Uterus (tissue), 3 donors: ENCODE measurements at regions not wholly inside any gene's neighbourhood (a gene's known extent, or its start where the extent isn't known, plus 50 kb on each side); places are given as distances from the start of the nearest gene placed in this dataset.

ENCODE experiments used
- DNase-seq, 2 donors: peaks; one replicate each; pipeline ENCODE4 v3.0.0-alpha.2; 2019 to 2020
- H3K27ac ChIP-seq, 2 donors: fragments of 200-600 bp; sonication (generic); 1 replicate in 1 of 2; 2 replicates in 1 of 2; pipeline ENCODE4 v1.5.1; 2016 to 2018
- H3K27me3 ChIP-seq, 2 donors: fragments of 200-600 bp; sonication (generic); one replicate each; pipeline ENCODE4 v1.5.1; 2018 to 2019; ENCODE audit warnings: control low read depth in 1 of 2
- H3K36me3 ChIP-seq, 2 donors: fragments of 200-600 bp; sonication (generic); one replicate each; pipeline ENCODE4 v1.5.1; 2019; ENCODE audit warnings: control low read depth in 1 of 2
- H3K4me1 ChIP-seq, 2 donors: fragments of 200-600 bp; sonication (generic); one replicate each; pipeline ENCODE4 v1.5.1; 2018 to 2019; ENCODE audit warnings: control low read depth in 1 of 2
- H3K4me3 ChIP-seq, 2 donors: fragments of 200-600 bp; sonication (generic); 1 replicate in 1 of 2; 2 replicates in 1 of 2; pipeline ENCODE4 v1.5.1; 2018 to 2019; ENCODE audit warnings: mild to moderate bottlenecking in 1 of 2
- H3K9me3 ChIP-seq, 2 donors: fragments of 200-600 bp; sonication (generic); one replicate each; pipeline ENCODE4 v1.5.1; 2019; ENCODE audit warnings: control low read depth in 1 of 2
- CTCF ChIP-seq, 4 experiments: fragments of 200-600 bp in 2 of 4; fragments of 450-650 bp in 2 of 4; sonication (generic) in 2 of 4; IDR thresholded peaks; one replicate each; pipeline ENCODE4 v1.5.1; 2016 to 2019; ENCODE audit warnings: antibody characterized with exemption in 4 of 4, mild to moderate bottlenecking in 2 of 4, moderate library complexity in 1 of 4
- POLR2A ChIP-seq, 2 donors: fragments of 450-650 bp; IDR thresholded peaks; one replicate each; pipeline ENCODE4 v1.6.1; 2016; ENCODE audit warnings: antibody characterized with exemption in 2 of 2, mild to moderate bottlenecking in 1 of 2, moderate library complexity in 1 of 2
- intact Hi-C: fragments of 100-400 bp; cut with DNase I; formaldehyde crosslinking; loops from one replicate; pipeline ENCODE4 v1.15.1; 2023; ENCODE audit warnings: low total_unique reads
- donor health status: DM: yes; HTN: yes; CAD: no.

DNA sequence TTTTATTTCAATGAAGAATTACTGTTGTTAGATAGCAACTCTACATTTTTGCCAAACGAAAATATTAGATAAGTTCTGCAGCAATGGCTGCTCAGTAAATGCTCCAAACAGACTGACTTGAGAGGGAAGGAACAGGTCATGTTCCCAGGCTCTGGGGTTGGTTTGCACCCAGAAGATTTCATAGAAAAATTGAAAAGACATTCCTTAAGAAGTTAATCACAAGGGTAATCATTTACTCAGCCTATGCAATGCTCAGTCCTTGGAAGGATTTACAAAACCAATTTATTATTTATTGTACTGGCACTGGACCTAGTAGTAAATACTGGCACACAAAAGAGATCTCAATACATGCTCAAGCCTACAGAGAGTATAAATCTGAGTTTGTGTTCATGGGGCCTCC, 179.1 kb upstream of the MTNR1B start:
- no peaks in the 10 kb centered on the region for H3K27me3 ChIP-seq
- no peak overlapping the region for H3K27ac ChIP-seq
- H3K9me3 ChIP-seq = no peaks in the 10 kb centered on the region
- no peak for TF ChIP-seq CTCF (IDR thresholded peaks at IDR 0.05)
- intact Hi-C loops = no loop called here
- H3K36me3 ChIP-seq = no peaks in the 10 kb centered on the region
- H3K4me3 ChIP-seq = no peak overlapping the region
- no peak for DNase-seq
- no peaks in the 10 kb centered on the region for H3K4me1 ChIP-seq

DNA sequence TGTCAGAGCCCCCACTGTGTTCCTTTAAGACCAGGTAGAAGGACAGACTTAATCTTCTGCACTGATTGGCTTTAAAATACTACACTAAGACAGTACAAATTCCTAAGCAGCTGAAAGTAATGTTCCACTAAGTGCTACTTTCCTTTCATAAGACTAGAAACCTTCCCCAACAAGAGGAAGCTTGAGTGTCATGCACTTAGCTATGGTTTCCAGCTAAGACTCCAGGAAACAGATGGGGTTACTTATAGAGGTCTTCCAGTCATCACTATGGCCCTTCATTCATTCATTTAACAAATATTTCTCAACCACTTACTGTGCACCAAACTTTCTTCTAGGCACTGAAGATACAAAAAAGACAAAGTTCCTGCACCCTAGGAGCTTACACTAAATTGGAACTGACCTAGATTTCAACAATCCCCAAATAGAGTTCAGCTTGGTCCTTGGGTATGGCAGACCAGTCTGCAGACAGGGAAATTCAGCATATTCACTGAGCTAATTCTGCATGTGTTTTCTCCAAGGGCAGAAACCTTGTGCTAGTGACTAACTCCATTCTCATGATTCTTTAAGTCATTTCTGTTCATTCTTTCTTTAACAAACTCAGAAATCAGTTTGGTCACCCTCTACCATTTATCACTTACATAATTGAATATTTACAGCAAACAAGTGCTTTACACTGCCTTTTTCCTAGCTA, 178.4 kb upstream of the MTNR1B start:
- no peaks in the 10 kb centered on the region for H3K36me3 ChIP-seq
- no peak overlapping the region for H3K27ac ChIP-seq
- intact Hi-C loops = no loop called here
- no peak for DNase-seq
- H3K27me3 ChIP-seq = no peaks in the 10 kb centered on the region
- TF ChIP-seq CTCF (IDR thresholded peaks at IDR 0.05) (no peak), POLR2A (IDR thresholded peaks at IDR 0.05) (no peak)
- H3K4me1 ChIP-seq = no peaks in the 10 kb centered on the region
- no peaks in the 10 kb centered on the region for H3K9me3 ChIP-seq
- H3K4me3 ChIP-seq = no peak overlapping the region

DNA sequence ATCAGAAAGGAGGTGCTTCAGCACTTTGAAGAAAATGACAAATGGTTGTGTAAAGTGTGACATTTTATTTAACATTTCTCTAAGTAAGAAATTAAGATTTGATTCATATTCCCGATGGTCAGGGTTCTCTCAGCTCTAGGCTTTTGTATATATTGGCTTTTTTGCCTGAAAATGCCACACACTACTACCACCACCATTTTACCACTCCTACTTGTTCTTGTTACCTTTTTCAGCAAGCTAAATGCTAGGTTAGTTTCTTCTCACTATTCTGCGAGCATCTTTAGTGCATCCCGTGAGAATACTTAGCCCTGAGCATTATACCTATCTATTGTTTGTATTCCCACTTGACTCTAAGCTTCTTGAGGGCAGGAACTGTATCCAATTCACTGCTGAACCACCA, 177.6 kb upstream of the MTNR1B start:
- H3K4me3 ChIP-seq = no peak overlapping the region
- no peak overlapping the region for H3K27ac ChIP-seq
- H3K4me1 ChIP-seq = no peaks in the 10 kb centered on the region
- no peak for DNase-seq
- no peaks in the 10 kb centered on the region for H3K9me3 ChIP-seq
- TF ChIP-seq POLR2A (IDR thresholded peaks at IDR 0.05) = no peak
- TF ChIP-seq CTCF (IDR thresholded peaks at IDR 0.05) = no peak
- intact Hi-C loops = no loop called here
- H3K36me3 ChIP-seq = no peaks in the 10 kb centered on the region
- no peaks in the 10 kb centered on the region for H3K27me3 ChIP-seq

DNA sequence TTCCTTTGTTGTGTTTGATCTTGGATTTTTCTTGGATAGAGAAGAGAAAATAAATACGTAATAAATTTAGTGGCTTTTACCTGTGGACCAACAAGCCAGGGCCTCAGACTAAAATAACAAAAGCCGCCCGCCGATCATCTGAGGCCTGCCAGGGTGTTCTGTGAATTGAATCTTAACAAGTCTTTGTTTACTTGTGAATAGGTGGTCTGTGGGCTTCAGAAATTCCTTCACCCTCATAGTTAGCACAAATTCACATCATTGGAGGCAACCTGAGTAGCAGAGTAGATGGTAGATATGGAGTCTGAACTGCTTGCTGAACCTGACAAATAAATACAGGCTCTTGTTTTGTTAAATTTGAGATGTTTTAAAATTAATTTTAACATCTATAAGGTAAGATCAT, 176.3 kb upstream of the MTNR1B start:
- Histone ChIP-seq H3K4me1 (no peaks in the 10 kb centered on the region), H3K4me3 (no peak overlapping the region), H3K9me3 (no peaks in the 10 kb centered on the region), H3K27me3 (no peaks in the 10 kb centered on the region), H3K27ac (no peak overlapping the region), H3K36me3 (no peaks in the 10 kb centered on the region)
- intact Hi-C loops = no loop called here
- no peak for TF ChIP-seq CTCF (IDR thresholded peaks at IDR 0.05)
- no peak for DNase-seq

GRCh38 chr11:92794783-92795182, 174.7 kb upstream of the MTNR1B start:
- no peaks in the 10 kb centered on the region for H3K36me3 ChIP-seq
- no peaks in the 10 kb centered on the region for H3K27me3 ChIP-seq
- no peak overlapping the region for H3K4me3 ChIP-seq
- no peak for DNase-seq
- H3K4me1 ChIP-seq = no peaks in the 10 kb centered on the region
- H3K27ac ChIP-seq = no peak overlapping the region
- intact Hi-C loops = no loop called here
- no peak for TF ChIP-seq CTCF (IDR thresholded peaks at IDR 0.05)
- no peak for TF ChIP-seq POLR2A (IDR thresholded peaks at IDR 0.05)
- no peaks in the 10 kb centered on the region for H3K9me3 ChIP-seq
